ENCODE measurements at regions not wholly inside any gene's neighbourhood (a gene's known extent, or its start where the extent isn't known, plus 50 kb on each side); places are given as distances from the start of the nearest gene placed in this dataset.

DNA sequence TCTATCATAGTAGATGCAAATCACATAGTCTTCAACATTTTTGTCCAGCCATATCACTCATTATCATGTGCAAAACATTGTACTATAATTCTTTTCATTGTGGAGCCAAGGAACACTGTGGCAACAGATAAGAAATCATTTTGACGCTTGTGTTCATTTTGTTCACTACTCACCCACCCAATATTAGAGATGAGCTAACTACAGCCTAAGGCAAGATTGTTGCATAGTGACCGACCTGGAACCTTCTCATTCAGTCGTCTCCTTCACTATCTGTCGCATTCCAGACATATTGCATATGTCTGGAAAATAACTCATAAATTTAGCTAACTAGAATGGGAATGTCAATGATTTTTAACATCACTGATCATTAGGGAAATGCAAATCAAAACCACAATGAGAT lies 270.3 kb downstream of the CGGBP1 start:
- no peaks in the 10 kb centered on the region for H3K9me3 ChIP-seq (ENCODE audit: insufficient read depth, low read length)
- no peaks in the 10 kb centered on the region for H3K4me1 ChIP-seq (ENCODE audit: insufficient read depth, insufficient read length)
- H3K27me3 ChIP-seq (ENCODE audit: insufficient read depth, insufficient read length), result peaks cover 16% of the 10 kb centered on the region
- no peak overlapping the region for H3K9ac ChIP-seq (ENCODE audit: insufficient read length, low read depth)
- no peaks in the 10 kb centered on the region for H3K36me3 ChIP-seq (ENCODE audit: insufficient read depth, insufficient read length, low read length)
- no peak overlapping the region for H3K4me3 ChIP-seq (ENCODE audit: insufficient read length, low read depth)
- no peak for TF ChIP-seq ZNF274 (IDR thresholded peaks at IDR 0.05; ENCODE audit: low read depth, low read length)
- TF ChIP-seq YY1 (IDR thresholded peaks at IDR 0.05; ENCODE audit: insufficient read depth, insufficient read length), result no peak
- no peak for TF ChIP-seq SUZ12 (IDR thresholded peaks at IDR 0.05; ENCODE audit: extremely low read depth, insufficient read depth, insufficient read length)
- DNase-seq (ENCODE audit: low read depth, low spot score), result no peak

DNA sequence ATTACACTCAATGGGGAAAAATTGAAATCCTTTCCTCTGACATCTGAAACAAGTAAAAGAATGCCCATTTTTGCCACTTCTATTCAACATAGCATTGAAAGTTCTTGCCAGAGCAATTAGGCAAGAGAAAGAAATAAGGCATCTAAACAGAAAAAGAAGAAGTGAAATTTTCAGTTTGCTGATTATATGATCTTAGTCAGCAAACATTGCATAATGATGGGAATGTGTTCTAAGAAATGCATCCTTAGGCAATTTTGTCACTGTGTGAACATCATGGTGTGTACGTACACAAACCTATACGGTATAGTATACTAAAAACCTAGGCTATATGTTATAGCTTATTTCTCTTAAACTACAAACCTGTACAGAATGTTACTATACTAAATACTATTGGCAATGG lies 278.0 kb downstream of the CGGBP1 start:
- TF ChIP-seq YY1 (IDR thresholded peaks at IDR 0.05; ENCODE audit: insufficient read depth, insufficient read length) (no peak), ZNF274 (IDR thresholded peaks at IDR 0.05; ENCODE audit: low read depth, low read length) (no peak), SUZ12 (IDR thresholded peaks at IDR 0.05; ENCODE audit: extremely low read depth, insufficient read depth, insufficient read length) (no peak)
- Histone ChIP-seq H3K27me3 (ENCODE audit: insufficient read depth, insufficient read length) (no peaks in the 10 kb centered on the region), H3K9ac (ENCODE audit: insufficient read length, low read depth) (no peak overlapping the region), H3K36me3 (ENCODE audit: insufficient read depth, insufficient read length, low read length) (no peaks in the 10 kb centered on the region), H3K9me3 (ENCODE audit: insufficient read depth, low read length) (no peaks in the 10 kb centered on the region), H3K4me1 (ENCODE audit: insufficient read depth, insufficient read length) (no peaks in the 10 kb centered on the region), H3K4me3 (ENCODE audit: insufficient read length, low read depth) (no peak overlapping the region)
- no peak for DNase-seq (ENCODE audit: low read depth, low spot score)

DNA sequence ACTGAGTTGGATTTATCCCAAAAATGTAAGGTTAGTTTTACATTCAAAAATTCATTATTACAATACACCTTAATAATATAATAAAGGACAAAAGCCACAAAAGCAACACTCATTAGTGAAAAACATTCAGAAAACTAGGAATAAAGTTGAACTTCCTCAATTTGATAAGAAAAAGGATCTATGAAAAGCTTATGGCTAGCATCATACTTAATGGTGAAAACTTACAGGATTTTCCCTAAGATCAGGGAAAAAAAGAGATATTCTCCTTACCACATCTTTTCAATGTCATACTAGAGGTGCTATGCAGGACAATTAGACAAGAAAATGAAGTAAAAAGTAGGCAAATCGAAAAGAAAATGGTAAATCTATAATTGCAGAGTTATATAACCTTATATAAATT lies 279.9 kb downstream of the CGGBP1 start:
- no peak overlapping the region for H3K4me3 ChIP-seq (ENCODE audit: insufficient read length, low read depth)
- DNase-seq (ENCODE audit: low read depth, low spot score), result no peak
- no peaks in the 10 kb centered on the region for H3K27me3 ChIP-seq (ENCODE audit: insufficient read depth, insufficient read length)
- H3K9me3 ChIP-seq (ENCODE audit: insufficient read depth, low read length), result no peaks in the 10 kb centered on the region
- H3K4me1 ChIP-seq (ENCODE audit: insufficient read depth, insufficient read length), result no peaks in the 10 kb centered on the region
- H3K36me3 ChIP-seq (ENCODE audit: insufficient read depth, insufficient read length, low read length), result no peaks in the 10 kb centered on the region
- TF ChIP-seq YY1 (IDR thresholded peaks at IDR 0.05; ENCODE audit: insufficient read depth, insufficient read length) (no peak), SUZ12 (IDR thresholded peaks at IDR 0.05; ENCODE audit: extremely low read depth, insufficient read depth, insufficient read length) (no peak), ZNF274 (IDR thresholded peaks at IDR 0.05; ENCODE audit: low read depth, low read length) (no peak)
- H3K9ac ChIP-seq (ENCODE audit: insufficient read length, low read depth), result no peak overlapping the region

DNA sequence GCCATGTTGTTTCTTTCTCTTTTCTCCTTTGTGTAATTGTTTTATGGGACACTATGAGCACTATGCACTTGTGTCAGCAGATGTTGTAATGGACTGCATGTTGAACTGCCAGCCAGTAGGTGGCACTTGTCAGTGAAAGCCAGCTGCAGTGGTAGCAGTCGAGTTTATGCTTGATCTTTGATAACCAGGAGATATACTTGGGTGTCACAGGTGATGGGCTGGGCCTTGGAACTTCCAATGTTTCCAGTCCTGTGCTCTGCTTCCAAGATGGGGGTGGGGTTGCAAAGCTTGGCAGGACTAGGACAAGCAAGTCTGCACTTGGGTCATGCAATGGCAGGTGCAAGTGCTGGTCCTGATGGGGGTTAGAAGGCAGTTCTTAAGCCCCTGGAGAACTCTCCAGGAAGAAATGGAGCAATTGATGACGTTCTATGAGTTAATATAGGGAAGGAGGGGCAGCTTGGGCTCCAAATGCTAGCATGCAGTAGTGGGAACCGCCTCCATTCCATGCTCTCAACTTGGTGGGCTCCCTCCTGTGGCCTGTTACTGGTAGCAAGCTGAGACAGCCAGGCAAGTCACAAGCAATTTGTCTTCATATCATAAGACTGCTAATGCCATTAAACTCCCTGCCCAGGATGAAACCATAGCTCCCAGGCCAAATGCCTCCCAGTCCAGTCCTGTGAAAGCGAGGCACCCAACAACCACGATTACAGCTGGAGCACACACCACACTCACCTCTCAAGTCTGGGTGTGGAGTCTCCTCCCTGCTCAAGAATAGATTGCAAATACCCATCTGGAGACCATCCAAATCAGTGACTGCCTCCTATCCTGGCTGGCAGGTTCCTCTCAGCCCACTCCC lies 287.2 kb downstream of the CGGBP1 start:
- no peak overlapping the region for H3K9ac ChIP-seq (ENCODE audit: insufficient read length, low read depth)
- H3K36me3 ChIP-seq (ENCODE audit: insufficient read depth, insufficient read length, low read length), result no peaks in the 10 kb centered on the region
- no peaks in the 10 kb centered on the region for H3K4me1 ChIP-seq (ENCODE audit: insufficient read depth, insufficient read length)

DNA sequence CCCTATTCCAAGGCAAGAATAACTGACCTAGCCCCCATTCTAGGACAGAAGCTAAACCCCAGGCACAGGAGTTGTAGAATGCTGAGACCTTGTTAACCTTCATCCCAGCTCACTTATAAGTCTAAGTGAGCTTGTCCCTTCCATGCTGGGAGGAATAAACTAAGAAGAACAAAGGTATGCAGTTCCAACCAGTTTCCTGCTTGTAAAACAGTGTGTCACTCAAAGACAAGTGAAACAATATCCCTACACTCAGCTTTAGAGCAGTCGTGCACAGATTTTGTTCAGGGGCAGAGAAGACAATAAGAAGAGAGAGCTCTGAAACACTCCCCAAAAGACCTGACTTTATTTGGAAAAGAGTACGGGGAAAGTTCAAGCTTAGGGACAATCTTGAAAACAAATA lies 292.1 kb downstream of the CGGBP1 start:
- Histone ChIP-seq H3K36me3 (ENCODE audit: insufficient read depth, insufficient read length, low read length) (no peaks in the 10 kb centered on the region), H3K4me1 (ENCODE audit: insufficient read depth, insufficient read length) (no peaks in the 10 kb centered on the region), H3K9ac (ENCODE audit: insufficient read length, low read depth) (no peak overlapping the region), H3K9me3 (ENCODE audit: insufficient read depth, low read length) (no peaks in the 10 kb centered on the region), H3K27me3 (ENCODE audit: insufficient read depth, insufficient read length) (no peaks in the 10 kb centered on the region), H3K4me3 (ENCODE audit: insufficient read length, low read depth) (no peak overlapping the region)
- TF ChIP-seq YY1 (IDR thresholded peaks at IDR 0.05; ENCODE audit: insufficient read depth, insufficient read length), result no peak
- no peak for TF ChIP-seq ZNF274 (IDR thresholded peaks at IDR 0.05; ENCODE audit: low read depth, low read length)
- no peak for TF ChIP-seq SUZ12 (IDR thresholded peaks at IDR 0.05; ENCODE audit: extremely low read depth, insufficient read depth, insufficient read length)
- no peak for DNase-seq (ENCODE audit: low read depth, low spot score)

More for the DNA sequence above, 287.2 kb downstream of the CGGBP1 start:
- H3K27me3 ChIP-seq (ENCODE audit: insufficient read depth, insufficient read length), result no peaks in the 10 kb centered on the region
- no peak overlapping the region for H3K4me3 ChIP-seq (ENCODE audit: insufficient read length, low read depth)
- no peaks in the 10 kb centered on the region for H3K9me3 ChIP-seq (ENCODE audit: insufficient read depth, low read length)
- no peak for DNase-seq (ENCODE audit: low read depth, low spot score)
- TF ChIP-seq YY1 (IDR thresholded peaks at IDR 0.05; ENCODE audit: insufficient read depth, insufficient read length) (no peak), SUZ12 (IDR thresholded peaks at IDR 0.05; ENCODE audit: extremely low read depth, insufficient read depth, insufficient read length) (no peak), ZNF274 (IDR thresholded peaks at IDR 0.05; ENCODE audit: low read depth, low read length) (no peak)

DNA sequence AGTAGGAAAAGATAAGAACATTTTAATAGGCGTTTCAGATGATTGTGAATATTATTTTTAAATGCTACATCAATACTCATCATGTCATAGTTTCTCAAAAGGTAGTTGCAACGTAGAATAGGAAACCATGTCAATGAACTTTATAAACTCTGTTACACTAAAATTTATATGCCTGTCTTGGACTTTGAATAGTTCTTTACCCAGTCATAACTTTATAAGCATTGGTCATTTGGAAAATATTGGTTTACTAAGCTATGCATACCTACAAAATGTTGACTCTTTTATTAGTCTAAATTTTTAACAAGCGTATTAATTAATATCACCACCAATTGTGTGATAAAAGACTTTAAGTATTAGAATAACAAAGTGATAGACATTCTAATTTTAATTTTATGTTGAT lies 293.5 kb downstream of the CGGBP1 start:
- H3K9me3 ChIP-seq (ENCODE audit: insufficient read depth, low read length), result no peaks in the 10 kb centered on the region
- H3K4me3 ChIP-seq (ENCODE audit: insufficient read length, low read depth), result no peak overlapping the region
- TF ChIP-seq YY1 (IDR thresholded peaks at IDR 0.05; ENCODE audit: insufficient read depth, insufficient read length), result no peak
- TF ChIP-seq ZNF274 (IDR thresholded peaks at IDR 0.05; ENCODE audit: low read depth, low read length), result no peak
- TF ChIP-seq SUZ12 (IDR thresholded peaks at IDR 0.05; ENCODE audit: extremely low read depth, insufficient read depth, insufficient read length), result no peak
- H3K4me1 ChIP-seq (ENCODE audit: insufficient read depth, insufficient read length), result no peaks in the 10 kb centered on the region
- H3K27me3 ChIP-seq (ENCODE audit: insufficient read depth, insufficient read length), result no peaks in the 10 kb centered on the region
- no peak for DNase-seq (ENCODE audit: low read depth, low spot score)
- H3K36me3 ChIP-seq (ENCODE audit: insufficient read depth, insufficient read length, low read length), result no peaks in the 10 kb centered on the region
- H3K9ac ChIP-seq (ENCODE audit: insufficient read length, low read depth), result no peak overlapping the region

DNA sequence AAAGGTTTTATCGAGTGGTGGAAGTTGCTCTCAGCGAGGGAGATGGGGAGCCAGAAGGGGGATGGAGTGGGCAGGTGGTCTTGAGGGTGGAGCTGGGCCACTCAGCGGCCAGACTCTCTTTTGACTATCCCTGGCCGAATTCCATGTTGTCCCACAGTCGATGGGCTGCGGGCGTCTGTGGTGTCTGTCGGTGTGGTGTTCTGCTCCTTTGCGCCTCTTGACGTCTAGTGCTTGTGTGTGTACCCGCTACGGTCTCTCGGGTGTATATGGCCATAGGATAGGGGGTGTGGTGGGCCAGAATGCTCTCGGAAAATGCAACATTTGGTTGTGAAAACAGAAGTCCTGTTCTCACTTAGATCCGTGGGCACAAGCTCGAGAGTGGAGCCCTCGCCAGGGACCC lies 297.0 kb downstream of the CGGBP1 start:
- no peak overlapping the region for H3K4me3 ChIP-seq (ENCODE audit: insufficient read length, low read depth)
- H3K9ac ChIP-seq (ENCODE audit: insufficient read length, low read depth), result no peak overlapping the region
- DNase-seq (ENCODE audit: low read depth, low spot score), result no peak
- H3K27me3 ChIP-seq (ENCODE audit: insufficient read depth, insufficient read length), result no peaks in the 10 kb centered on the region
- no peak for TF ChIP-seq YY1 (IDR thresholded peaks at IDR 0.05; ENCODE audit: insufficient read depth, insufficient read length)
- no peak for TF ChIP-seq ZNF274 (IDR thresholded peaks at IDR 0.05; ENCODE audit: low read depth, low read length)
- TF ChIP-seq SUZ12 (IDR thresholded peaks at IDR 0.05; ENCODE audit: extremely low read depth, insufficient read depth, insufficient read length), result no peak
- no peaks in the 10 kb centered on the region for H3K9me3 ChIP-seq (ENCODE audit: insufficient read depth, low read length)
- no peaks in the 10 kb centered on the region for H3K36me3 ChIP-seq (ENCODE audit: insufficient read depth, insufficient read length, low read length)
- no peaks in the 10 kb centered on the region for H3K4me1 ChIP-seq (ENCODE audit: insufficient read depth, insufficient read length)

Measured in NT2/D1 (cell line).